ENCODE measurements at regions not wholly inside any gene's neighbourhood (a gene's known extent, or its start where the extent isn't known, plus 50 kb on each side); places are given as distances from the start of the nearest gene placed in this dataset.

- TF ChIP-seq CTCF (IDR thresholded peaks at IDR 0.05) (no peak), POLR2A (IDR thresholded peaks at IDR 0.05) (no peak), POLR2AphosphoS5 (IDR thresholded peaks at IDR 0.05; ENCODE audit: insufficient read depth in 1 of 2, low read depth in 1 of 2) (no peak)
Observed at GRCh38 chr1:114286179-114286578, 132.5 kb upstream of the SYT6 start.
